ENCODE measurements at regions not wholly inside any gene's neighbourhood (a gene's known extent, or its start where the extent isn't known, plus 50 kb on each side); places are given as distances from the start of the nearest gene placed in this dataset.
"Not testable (repeated sequence)": the region's sequence is repeated elsewhere in the genome, so short reads cannot be mapped to it uniquely, and the experiment has no call there.

GRCh38 chr1:113205980-113206766 is 133.2 kb downstream of the LRIG2 start:
- no peak for FAIRE-seq
- DNase-seq (ENCODE audit: low read depth): no peak
- TF ChIP-seq CTCF (IDR thresholded peaks at IDR 0.05; ENCODE audit: insufficient read depth, low read length, severe bottlenecking): no peak
- no peak overlapping the region for H3K4me3 ChIP-seq (ENCODE audit: low read depth, low read length)
- H3K36me3 ChIP-seq (ENCODE audit: control insufficient read depth, insufficient read depth, low read length): no peaks in the 10 kb centered on the region
- H3K27me3 ChIP-seq (ENCODE audit: control insufficient read depth, insufficient read depth, low read length): no peaks in the 10 kb centered on the region

- FAIRE-seq (no peak), DNase-seq (ENCODE audit: low read depth) (no peak)
- no peaks in the 10 kb centered on the region for H3K36me3 ChIP-seq (ENCODE audit: control insufficient read depth, insufficient read depth, low read length)
- no peak overlapping the region for H3K4me3 ChIP-seq (ENCODE audit: low read depth, low read length)
- H3K27me3 ChIP-seq (ENCODE audit: control insufficient read depth, insufficient read depth, low read length): no peaks in the 10 kb centered on the region
- TF ChIP-seq CTCF (IDR thresholded peaks at IDR 0.05; ENCODE audit: insufficient read depth, low read length, severe bottlenecking): no peak
Observed at GRCh38 chr1:113207019-113207418, 134.0 kb downstream of the LRIG2 start.

DNA sequence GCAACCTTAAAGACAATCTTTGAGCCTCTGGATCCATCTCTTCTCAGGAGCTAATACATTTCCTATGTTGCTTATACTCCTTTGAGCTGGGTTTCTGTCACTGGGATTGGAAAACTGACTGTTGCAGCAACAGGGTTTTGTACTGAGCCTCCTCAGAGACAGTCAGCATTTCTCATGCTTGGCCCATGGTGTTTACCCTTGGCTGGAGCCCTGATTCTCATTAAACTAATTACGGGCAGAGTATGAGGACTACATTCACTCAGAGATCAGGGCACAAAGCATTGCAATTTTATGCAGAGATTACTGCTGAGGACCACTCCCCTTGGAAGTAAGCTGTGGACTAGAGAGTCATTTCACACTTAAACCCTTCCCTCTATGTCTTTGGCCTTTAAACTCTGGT is 134.5 kb downstream of the LRIG2 start:
- H3K36me3 ChIP-seq (ENCODE audit: control insufficient read depth, insufficient read depth, low read length): no peaks in the 10 kb centered on the region
- no peak for FAIRE-seq
- H3K4me3 ChIP-seq (ENCODE audit: low read depth, low read length): no peak overlapping the region
- TF ChIP-seq CTCF (IDR thresholded peaks at IDR 0.05; ENCODE audit: insufficient read depth, low read length, severe bottlenecking): no peak
- DNase-seq (ENCODE audit: low read depth): no peak
- no peaks in the 10 kb centered on the region for H3K27me3 ChIP-seq (ENCODE audit: control insufficient read depth, insufficient read depth, low read length)

GRCh38 chr1:113208425-113208824 is 135.4 kb downstream of the LRIG2 start:
- not testable (repeated sequence) for H3K27me3 ChIP-seq (ENCODE audit: control insufficient read depth, insufficient read depth, low read length); DNase-seq (ENCODE audit: low read depth); H3K36me3 ChIP-seq (ENCODE audit: control insufficient read depth, insufficient read depth, low read length); H3K4me3 ChIP-seq (ENCODE audit: low read depth, low read length); FAIRE-seq

GRCh38 chr1:113210248-113210647 is 137.2 kb downstream of the LRIG2 start:
- FAIRE-seq: no peak
- peak; percentile 25 for DNase-seq (ENCODE audit: low read depth)
- Histone ChIP-seq H3K4me3 (ENCODE audit: low read depth, low read length) (no peak overlapping the region), H3K27me3 (ENCODE audit: control insufficient read depth, insufficient read depth, low read length) (no peaks in the 10 kb centered on the region), H3K36me3 (ENCODE audit: control insufficient read depth, insufficient read depth, low read length) (no peaks in the 10 kb centered on the region)
- no peak for TF ChIP-seq CTCF (IDR thresholded peaks at IDR 0.05; ENCODE audit: insufficient read depth, low read length, severe bottlenecking)

DNA sequence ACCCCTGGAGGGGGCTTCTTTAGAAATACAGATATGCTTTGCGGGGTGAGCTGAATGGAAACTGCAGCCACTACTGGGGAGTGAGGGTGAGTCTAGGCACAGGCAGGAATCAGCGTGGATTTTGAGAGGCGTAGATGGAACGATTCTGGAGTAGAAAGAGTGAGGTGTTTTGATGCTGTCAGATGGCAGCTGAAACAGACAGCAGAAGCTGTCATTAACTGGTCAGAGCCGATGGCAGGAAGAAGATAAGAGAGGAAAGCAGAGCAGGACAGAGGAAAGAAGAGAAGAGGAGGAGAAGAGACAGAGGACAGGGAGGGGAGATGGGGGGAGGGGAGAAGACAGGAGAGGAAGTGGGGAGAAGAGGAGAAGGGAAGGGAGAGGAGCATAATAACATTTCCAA is 138.5 kb downstream of the LRIG2 start:
- no peak for FAIRE-seq
- no peak for TF ChIP-seq CTCF (IDR thresholded peaks at IDR 0.05; ENCODE audit: insufficient read depth, low read length, severe bottlenecking)

More for the DNA sequence above, 138.5 kb downstream of the LRIG2 start:
- no peak overlapping the region for H3K4me3 ChIP-seq (ENCODE audit: low read depth, low read length)
- no peaks in the 10 kb centered on the region for H3K36me3 ChIP-seq (ENCODE audit: control insufficient read depth, insufficient read depth, low read length)
- DNase-seq (ENCODE audit: low read depth): no peak
- no peaks in the 10 kb centered on the region for H3K27me3 ChIP-seq (ENCODE audit: control insufficient read depth, insufficient read depth, low read length)
